Loucy (cell line): ENCODE measurements at regions not wholly inside any gene's neighbourhood (a gene's known extent, or its start where the extent isn't known, plus 50 kb on each side); places are given as distances from the start of the nearest gene placed in this dataset.

Source experiments
- H2AFZ ChIP-seq: fragments of 200-600 bp; sonication (generic); 2 replicates; pipeline ENCODE4 v1.6.0; 2016; ENCODE audit warnings: antibody characterized with exemption, mild to moderate bottlenecking, low read length, moderate library complexity
- H3F3A ChIP-seq: fragments of 200-600 bp; 2 replicates; pipeline ENCODE4 v1.6.0; 2016; ENCODE audit warnings: antibody characterized with exemption, low read depth, mild to moderate bottlenecking
- H3K27me3 ChIP-seq: fragments of 200-600 bp; sonication (generic); 2 replicates; pipeline ENCODE4 v1.6.1; 2014; ENCODE audit warnings: low read length, mild to moderate bottlenecking; ENCODE audit not compliant: insufficient read depth, poor library complexity, severe bottlenecking
- H3K36me3 ChIP-seq: fragments of 200-600 bp; sonication (generic); 2 replicates; pipeline ENCODE4 v1.6.1; 2016; ENCODE audit warnings: low read length; ENCODE audit not compliant: insufficient read depth
- H3K4me1 ChIP-seq: fragments of 200-600 bp; sonication (generic); 2 replicates; pipeline ENCODE4 v1.5.1; 2014; ENCODE audit warnings: low read length, mild to moderate bottlenecking; ENCODE audit not compliant: insufficient read depth, poor library complexity, severe bottlenecking
- H3K4me2 ChIP-seq: fragments of 200-600 bp; sonication (generic); 2 replicates; pipeline ENCODE4 v1.6.0; 2014; ENCODE audit warnings: antibody characterized with exemption, low read length, low read depth, mild to moderate bottlenecking; ENCODE audit not compliant: poor library complexity, severe bottlenecking
- H3K4me3 ChIP-seq: fragments of 200-600 bp; sonication (generic); 2 replicates; pipeline ENCODE4 v1.5.1; 2014; ENCODE audit warnings: low read length, mild to moderate bottlenecking, mixed read lengths; ENCODE audit not compliant: poor library complexity, severe bottlenecking
- H3K79me2 ChIP-seq: fragments of 200-600 bp; sonication (generic); 2 replicates; pipeline ENCODE4 v1.6.1; 2014; ENCODE audit warnings: low read length; ENCODE audit not compliant: insufficient read depth
- H3K9ac ChIP-seq: fragments of 200-600 bp; sonication (generic); 2 replicates; pipeline ENCODE4 v1.6.0; 2014; ENCODE audit warnings: mild to moderate bottlenecking, low read depth, low read length, moderate library complexity; ENCODE audit not compliant: poor library complexity, severe bottlenecking
- H3K9me2 ChIP-seq: fragments of 200-600 bp; sonication (generic); replicated peaks from 2 replicates; pipeline ENCODE4 v1.6.1; 2016; ENCODE audit warnings: low read depth, low read length, mixed read lengths
- H3K9me3 ChIP-seq: fragments of 200-600 bp; sonication (generic); 2 replicates; pipeline ENCODE4 v1.6.1; 2014; ENCODE audit warnings: mild to moderate bottlenecking, antibody characterized with exemption, low read length, low read depth; ENCODE audit not compliant: insufficient read depth
- H4K20me1 ChIP-seq: fragments of 200-600 bp; sonication (generic); 2 replicates; pipeline ENCODE4 v1.6.0; 2014; ENCODE audit warnings: antibody characterized with exemption, low read length, mild to moderate bottlenecking; ENCODE audit not compliant: insufficient read depth, poor library complexity, severe bottlenecking
- EZH2phosphoT487 ChIP-seq: fragments of 200-600 bp; IDR thresholded peaks from 2 replicates; pipeline ENCODE4 v1.6.1; 2018; ENCODE audit warnings: antibody characterized with exemption, mild to moderate bottlenecking, moderate library complexity, borderline replicate concordance
- TF ChIP-seq, protein P1 (sequence below): fragments of 200-600 bp; sonication (generic); conservative IDR thresholded peaks from 2 replicates; pipeline ENCODE4 v1.5.1; 2014; ENCODE audit warnings: mild to moderate bottlenecking, antibody characterized with exemption, low read length

DNA sequence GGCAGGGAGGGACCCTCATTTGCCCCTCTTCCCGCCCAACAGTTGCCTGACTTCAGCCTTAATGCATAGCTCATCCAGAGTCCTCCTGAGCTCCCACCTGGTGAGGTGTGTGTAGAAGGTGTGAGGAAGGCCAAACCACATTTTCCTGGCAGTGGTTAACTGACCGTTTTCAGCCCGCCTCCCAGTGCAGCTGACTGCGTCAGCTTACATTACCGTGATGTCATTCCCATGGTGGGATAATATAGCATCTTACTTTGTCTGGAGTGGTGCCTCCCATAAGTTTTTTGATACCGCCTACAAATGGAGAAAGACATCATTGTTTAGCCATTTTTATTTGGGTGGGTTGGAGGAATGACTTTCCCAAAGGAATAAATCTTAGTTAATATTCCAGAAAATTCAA lies 151.9 kb downstream of the C9orf152 start:
- Histone ChIP-seq H3K27me3 (no peaks in the 10 kb centered on the region), H3K9me2 (no peaks in the 10 kb centered on the region), H3K9me3 (no peaks in the 10 kb centered on the region), H3K4me3 (no peak overlapping the region), H3F3A (no peaks in the 10 kb centered on the region), H3K9ac (no peak overlapping the region), H4K20me1 (peaks cover 72% of the 10 kb centered on the region), H2AFZ (no peak overlapping the region), H3K4me2 (peak overlapping the region; percentile 60), H3K36me3 (peaks cover 4% of the 10 kb centered on the region; the same call in 1 of the 2 replicates), H3K4me1 (peaks cover 70% of the 10 kb centered on the region), H3K79me2 (peaks cover 100% of the 10 kb centered on the region)
- TF ChIP-seq, protein P1, sequence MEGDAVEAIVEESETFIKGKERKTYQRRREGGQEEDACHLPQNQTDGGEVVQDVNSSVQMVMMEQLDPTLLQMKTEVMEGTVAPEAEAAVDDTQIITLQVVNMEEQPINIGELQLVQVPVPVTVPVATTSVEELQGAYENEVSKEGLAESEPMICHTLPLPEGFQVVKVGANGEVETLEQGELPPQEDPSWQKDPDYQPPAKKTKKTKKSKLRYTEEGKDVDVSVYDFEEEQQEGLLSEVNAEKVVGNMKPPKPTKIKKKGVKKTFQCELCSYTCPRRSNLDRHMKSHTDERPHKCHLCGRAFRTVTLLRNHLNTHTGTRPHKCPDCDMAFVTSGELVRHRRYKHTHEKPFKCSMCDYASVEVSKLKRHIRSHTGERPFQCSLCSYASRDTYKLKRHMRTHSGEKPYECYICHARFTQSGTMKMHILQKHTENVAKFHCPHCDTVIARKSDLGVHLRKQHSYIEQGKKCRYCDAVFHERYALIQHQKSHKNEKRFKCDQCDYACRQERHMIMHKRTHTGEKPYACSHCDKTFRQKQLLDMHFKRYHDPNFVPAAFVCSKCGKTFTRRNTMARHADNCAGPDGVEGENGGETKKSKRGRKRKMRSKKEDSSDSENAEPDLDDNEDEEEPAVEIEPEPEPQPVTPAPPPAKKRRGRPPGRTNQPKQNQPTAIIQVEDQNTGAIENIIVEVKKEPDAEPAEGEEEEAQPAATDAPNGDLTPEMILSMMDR: no peak
- TF ChIP-seq EZH2phosphoT487: no peak

DNA sequence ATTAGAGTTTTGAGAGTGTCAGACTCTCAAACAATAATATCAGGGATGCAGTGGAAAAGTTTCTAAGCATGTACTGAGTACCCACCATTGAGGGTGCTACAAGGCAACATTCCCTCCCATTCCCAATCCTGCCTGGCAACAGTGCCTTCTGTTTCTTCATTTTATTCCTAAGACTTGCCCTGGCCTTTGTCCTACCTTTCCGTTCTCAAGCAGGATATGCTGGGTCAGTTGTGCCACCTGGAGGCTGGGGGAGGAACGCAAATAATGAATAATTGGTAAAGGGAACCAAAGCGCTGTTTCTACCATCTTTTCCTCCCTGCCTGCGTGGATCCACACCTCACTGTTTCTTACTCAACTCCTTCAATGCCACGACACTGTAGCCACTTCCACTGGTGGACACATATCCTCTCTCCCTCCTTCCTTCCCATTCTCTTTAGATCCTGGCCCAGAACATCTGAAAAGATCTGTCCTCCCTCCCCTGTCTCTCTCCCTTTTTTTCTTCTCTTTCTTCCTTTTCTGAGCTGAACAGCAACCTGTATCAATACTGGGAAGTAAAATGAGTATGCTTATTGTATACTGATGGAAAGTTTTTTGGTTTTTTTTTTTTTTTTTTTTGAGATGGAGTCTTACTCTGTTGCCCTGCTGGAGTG lies 149.5 kb downstream of the C9orf152 start:
- Histone ChIP-seq H3K27me3 (no peaks in the 10 kb centered on the region), H3K9ac (no peak overlapping the region), H3K79me2 (peaks cover 99% of the 10 kb centered on the region), H3K9me2 (no peaks in the 10 kb centered on the region), H4K20me1 (peaks cover 74% of the 10 kb centered on the region), H3K9me3 (no peaks in the 10 kb centered on the region), H3K36me3 (peaks cover 10% of the 10 kb centered on the region; the same call in 1 of the 2 replicates), H3K4me3 (peak overlapping the region; percentile 17), H2AFZ (no peak overlapping the region), H3K4me1 (peaks cover 52% of the 10 kb centered on the region), H3F3A (no peaks in the 10 kb centered on the region), H3K4me2 (peak overlapping the region; percentile 60)
- TF ChIP-seq, protein P1: peak; percentile 76
- TF ChIP-seq EZH2phosphoT487: no peak

DNA sequence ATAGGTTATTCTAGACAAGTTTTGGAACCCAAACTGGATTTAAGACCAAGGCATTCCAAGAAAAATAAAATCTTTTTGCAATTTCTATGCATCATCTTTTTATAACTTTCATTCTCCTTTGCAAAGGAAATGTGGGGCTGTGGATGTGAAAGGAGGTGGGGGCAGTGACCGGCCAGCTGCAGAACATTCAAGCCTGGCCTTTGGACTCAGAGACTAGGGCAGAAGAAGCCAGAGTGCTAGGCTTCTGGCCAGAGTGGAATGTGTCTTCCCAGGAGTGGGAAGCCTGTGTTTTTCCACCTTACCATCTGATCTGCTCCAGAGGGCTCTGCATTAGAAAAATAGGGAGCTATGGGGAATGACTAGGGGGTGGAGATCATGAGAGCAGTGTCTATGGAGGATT lies 148.5 kb downstream of the C9orf152 start:
- Histone ChIP-seq H3K4me3 (no peak overlapping the region), H3K4me2 (peak overlapping the region; percentile 17), H2AFZ (no peak overlapping the region), H3K4me1 (peaks cover 52% of the 10 kb centered on the region), H3K27me3 (no peaks in the 10 kb centered on the region), H3K9me2 (no peaks in the 10 kb centered on the region), H4K20me1 (peaks cover 77% of the 10 kb centered on the region), H3K79me2 (peaks cover 99% of the 10 kb centered on the region), H3K36me3 (peaks cover 14% of the 10 kb centered on the region; the same call in 1 of the 2 replicates), H3K9me3 (no peaks in the 10 kb centered on the region), H3K9ac (no peak overlapping the region), H3F3A (no peaks in the 10 kb centered on the region)
- TF ChIP-seq, protein P1: no peak
- no peak for TF ChIP-seq EZH2phosphoT487
